ENCODE measurements at regions not wholly inside any gene's neighbourhood (a gene's known extent, or its start where the extent isn't known, plus 50 kb on each side); places are given as distances from the start of the nearest gene placed in this dataset.

DNA sequence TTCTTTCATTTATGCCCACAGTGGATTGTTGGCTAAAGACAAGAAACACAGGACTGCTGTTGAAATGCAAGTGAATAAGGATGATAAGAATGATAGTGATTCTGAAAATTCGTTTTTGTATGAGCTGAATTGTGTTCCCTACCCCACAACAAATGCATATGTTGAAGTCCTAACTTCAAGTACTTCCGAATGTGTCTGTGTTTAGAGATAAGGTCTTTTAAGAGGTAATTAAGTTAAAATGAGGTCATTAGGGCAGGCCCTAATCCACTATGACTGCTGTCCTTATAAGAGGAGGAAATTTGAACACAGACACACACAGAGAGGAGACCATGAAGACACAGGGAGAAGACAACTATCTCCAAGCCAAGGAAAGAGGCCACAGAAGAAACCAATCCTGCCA, 126.6 kb upstream of the ACSL4 start:
- no peaks in the 10 kb centered on the region for H3K27me3 ChIP-seq (ENCODE audit: control insufficient read depth, extremely low read depth, insufficient read depth, low read length)
- no peaks in the 10 kb centered on the region for H3K79me2 ChIP-seq (ENCODE audit: control insufficient read depth, insufficient read depth, low read length)
- no peaks in the 10 kb centered on the region for H3K9me1 ChIP-seq (ENCODE audit: control insufficient read depth, extremely low read depth, insufficient read depth, low read length)
- no peak overlapping the region for H3K27ac ChIP-seq (ENCODE audit: control insufficient read depth, insufficient read depth, low read length)
- no peak overlapping the region for H3K4me3 ChIP-seq (ENCODE audit: control insufficient read depth in 2 of 3, extremely low read depth in 1 of 3, insufficient read depth in 2 of 3, low read depth in 1 of 3, low read length in 3 of 3)
- H3K4me2 ChIP-seq (ENCODE audit: control insufficient read depth, extremely low read depth, insufficient read depth, low read depth, low read length): no peak overlapping the region
- FAIRE-seq: no peak
- H4K20me1 ChIP-seq (ENCODE audit: control insufficient read depth, extremely low read depth, insufficient read depth, low read length): no peaks in the 10 kb centered on the region
- no peaks in the 10 kb centered on the region for H3K4me1 ChIP-seq (ENCODE audit: control insufficient read depth, extremely low read depth, insufficient read depth, low read length)
- H2AFZ ChIP-seq (ENCODE audit: control insufficient read depth, low read length): no peak overlapping the region
- no peak overlapping the region for H3K9ac ChIP-seq (ENCODE audit: control insufficient read depth, extremely low read depth, insufficient read depth, low read length)
- no peak for TF ChIP-seq EZH2 (IDR thresholded peaks at IDR 0.05; ENCODE audit: low read length)
- no peak for TF ChIP-seq CTCF (optimal IDR thresholded peaks at IDR 0.05 in 1 of 3, IDR thresholded peaks at IDR 0.05 in 1 of 3, conservative IDR thresholded peaks at IDR 0.05 in 1 of 3; ENCODE audit: extremely low read depth in 1 of 3, insufficient read depth in 2 of 3, low read length in 3 of 3)
- no peaks in the 10 kb centered on the region for H3K9me3 ChIP-seq (ENCODE audit: control insufficient read depth, low read depth, low read length)
- no peak for DNase-seq (ENCODE audit: low read depth, low spot score)
- dilution Hi-C loops (cut with MboI; ENCODE audit: extremely low pct_ligation_motif_present, low sequenced_read_pairs): no loop called here
- no peaks in the 10 kb centered on the region for H3K36me3 ChIP-seq (ENCODE audit: control insufficient read depth in 2 of 2, extremely low read depth in 1 of 2, insufficient read depth in 2 of 2, low read length in 2 of 2)

DNA sequence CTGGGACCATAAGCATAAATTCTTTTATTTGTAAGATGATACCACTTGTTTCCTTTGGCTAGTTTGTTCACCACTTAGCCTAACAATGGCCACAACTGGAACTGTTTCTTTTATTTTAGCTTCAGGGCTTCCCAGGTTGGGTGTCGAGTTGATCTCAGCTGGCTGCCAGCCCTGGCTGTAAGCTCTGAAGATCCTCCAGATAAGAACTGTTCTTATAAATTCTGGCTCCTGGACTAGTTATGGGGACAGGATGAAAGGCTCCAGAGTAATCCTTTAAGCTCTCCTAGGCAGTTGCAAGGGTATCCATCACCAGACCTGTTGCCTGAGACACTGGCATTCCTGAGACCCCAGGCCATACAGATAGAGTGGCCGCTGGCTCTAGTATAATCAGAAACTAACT, 129.4 kb upstream of the ACSL4 start:
- TF ChIP-seq EZH2 (IDR thresholded peaks at IDR 0.05; ENCODE audit: low read length) (no peak), CTCF (optimal IDR thresholded peaks at IDR 0.05 in 1 of 3, IDR thresholded peaks at IDR 0.05 in 1 of 3, conservative IDR thresholded peaks at IDR 0.05 in 1 of 3; ENCODE audit: extremely low read depth in 1 of 3, insufficient read depth in 2 of 3, low read length in 3 of 3) (no peak)
- no peak overlapping the region for H2AFZ ChIP-seq (ENCODE audit: control insufficient read depth, low read length)
- dilution Hi-C loops (cut with MboI; ENCODE audit: extremely low pct_ligation_motif_present, low sequenced_read_pairs): no loop called here
- no peak for FAIRE-seq
- no peak overlapping the region for H3K4me2 ChIP-seq (ENCODE audit: control insufficient read depth, extremely low read depth, insufficient read depth, low read depth, low read length)
- H3K27ac ChIP-seq (ENCODE audit: control insufficient read depth, insufficient read depth, low read length): no peak overlapping the region
- no peak overlapping the region for H3K9ac ChIP-seq (ENCODE audit: control insufficient read depth, extremely low read depth, insufficient read depth, low read length)
- no peaks in the 10 kb centered on the region for H3K36me3 ChIP-seq (ENCODE audit: control insufficient read depth in 2 of 2, extremely low read depth in 1 of 2, insufficient read depth in 2 of 2, low read length in 2 of 2)
- no peak for DNase-seq (ENCODE audit: low read depth, low spot score)
- H3K79me2 ChIP-seq (ENCODE audit: control insufficient read depth, insufficient read depth, low read length): no peaks in the 10 kb centered on the region
- H3K9me1 ChIP-seq (ENCODE audit: control insufficient read depth, extremely low read depth, insufficient read depth, low read length): no peaks in the 10 kb centered on the region
- H3K4me3 ChIP-seq (ENCODE audit: control insufficient read depth in 2 of 3, extremely low read depth in 1 of 3, insufficient read depth in 2 of 3, low read depth in 1 of 3, low read length in 3 of 3): no peak overlapping the region
- H3K27me3 ChIP-seq (ENCODE audit: control insufficient read depth, extremely low read depth, insufficient read depth, low read length): no peaks in the 10 kb centered on the region
- no peaks in the 10 kb centered on the region for H4K20me1 ChIP-seq (ENCODE audit: control insufficient read depth, extremely low read depth, insufficient read depth, low read length)
- H3K4me1 ChIP-seq (ENCODE audit: control insufficient read depth, extremely low read depth, insufficient read depth, low read length): no peaks in the 10 kb centered on the region
- no peaks in the 10 kb centered on the region for H3K9me3 ChIP-seq (ENCODE audit: control insufficient read depth, low read depth, low read length)

Measured in keratinocyte (primary cell).